GM19035 (cell line): ENCODE measurements at regions not wholly inside any gene's neighbourhood (a gene's known extent, or its start where the extent isn't known, plus 50 kb on each side); places are given as distances from the start of the nearest gene placed in this dataset.

Experiments
- ATAC-seq: cut with Tn5 transposase; IDR thresholded peaks from one replicate; pipeline ENCODE4 v1.9.1; 2021; ENCODE audit not compliant: unreplicated experiment

DNA sequence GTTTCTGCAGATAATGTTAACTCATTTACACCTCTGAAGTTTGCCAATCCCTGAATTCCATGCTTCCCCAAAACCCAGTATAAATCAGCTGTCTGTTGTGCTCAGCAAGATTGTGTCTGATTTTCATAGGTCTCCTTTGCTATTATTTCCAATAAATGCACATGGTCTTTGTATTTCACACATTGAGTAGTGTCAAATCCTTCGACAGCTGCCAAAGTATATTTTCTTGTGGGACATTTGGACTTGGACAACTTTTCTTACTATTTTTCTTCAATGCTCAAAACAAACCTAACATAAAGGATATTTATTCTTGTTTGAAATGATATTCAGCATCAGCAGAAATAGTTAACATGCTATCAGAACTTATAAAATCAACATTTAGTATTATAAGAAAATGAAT lies 406.1 kb upstream of the OR4E1 start:
- no peak for ATAC-seq

DNA sequence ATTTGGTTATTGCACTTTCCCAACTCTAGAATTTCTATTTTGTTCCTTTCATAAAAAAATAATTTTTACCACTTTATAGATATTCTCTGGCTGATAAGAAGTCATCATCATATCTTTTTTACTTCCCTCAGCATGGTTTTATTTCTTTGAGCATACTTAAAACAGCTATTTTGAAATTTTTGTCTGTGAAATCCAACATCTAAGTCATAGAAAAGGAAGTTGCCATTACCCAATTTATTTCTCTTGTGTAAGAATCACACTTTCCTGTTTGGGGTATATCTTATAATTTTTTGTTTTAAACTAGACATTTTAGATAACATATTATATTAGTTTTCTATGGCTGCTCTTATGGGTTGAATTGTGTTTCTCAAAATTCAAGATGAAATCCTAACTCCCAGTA lies 400.2 kb upstream of the OR4E1 start:
- ATAC-seq, result no peak

DNA sequence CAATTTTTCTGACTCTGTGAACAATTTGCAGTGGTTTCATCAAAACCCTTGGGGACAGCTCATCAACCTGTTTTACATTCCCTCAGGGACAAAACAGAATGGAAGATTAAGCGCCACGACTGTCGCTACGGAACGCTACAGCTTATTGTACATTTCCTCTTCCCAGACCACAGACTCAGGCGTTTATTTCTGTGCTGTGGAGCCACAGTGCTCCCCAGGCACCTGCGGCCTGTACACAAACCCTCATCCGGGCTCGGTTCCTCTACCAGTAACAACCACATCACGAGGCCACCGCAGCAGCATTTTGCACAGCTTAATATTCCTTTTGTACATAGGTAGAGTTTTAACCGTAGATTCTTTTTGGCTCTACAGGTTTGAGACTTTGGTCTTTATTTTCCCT lies 397.4 kb upstream of the OR4E1 start:
- peak; percentile 85 for ATAC-seq

DNA sequence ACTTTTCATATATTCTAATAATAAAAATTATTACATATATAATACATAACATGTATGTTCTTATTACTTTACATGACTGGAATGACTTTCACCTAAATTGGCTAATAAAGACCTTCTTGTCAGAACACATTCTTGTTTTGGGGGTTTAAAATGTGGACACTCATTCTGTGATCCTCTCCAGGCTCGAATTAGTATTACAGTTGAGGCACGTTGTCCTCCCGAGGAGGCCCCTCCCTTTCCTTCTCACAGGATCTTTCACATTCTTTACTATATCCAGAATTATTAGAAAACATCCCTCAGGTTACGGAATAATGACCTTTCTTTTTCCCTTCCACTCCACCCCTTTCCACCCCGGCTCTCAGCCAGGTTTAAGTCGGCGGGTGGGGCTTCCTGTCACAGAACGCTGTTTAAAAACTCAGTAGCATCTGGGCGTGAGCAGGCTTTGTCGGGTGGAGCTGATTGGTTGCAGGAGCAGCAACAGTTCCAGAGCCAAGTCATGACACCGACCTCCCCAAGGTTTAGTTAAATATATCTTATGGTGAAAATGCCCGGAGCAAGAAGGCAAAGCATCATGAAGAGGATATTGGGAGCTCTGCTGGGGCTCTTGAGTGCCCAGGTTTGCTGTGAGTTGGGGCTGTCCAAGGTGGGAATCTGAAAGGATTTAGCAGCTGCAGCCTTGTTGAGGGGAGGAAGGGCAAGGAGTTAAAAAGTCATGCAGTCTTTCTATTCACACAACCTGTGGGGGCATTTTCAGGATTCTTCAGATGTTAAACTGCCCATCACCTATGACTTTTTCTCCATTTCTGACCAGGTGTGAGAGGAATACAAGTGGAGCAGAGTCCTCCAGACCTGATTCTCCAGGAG lies 396.7 kb upstream of the OR4E1 start:
- peak; percentile 58 for ATAC-seq

DNA sequence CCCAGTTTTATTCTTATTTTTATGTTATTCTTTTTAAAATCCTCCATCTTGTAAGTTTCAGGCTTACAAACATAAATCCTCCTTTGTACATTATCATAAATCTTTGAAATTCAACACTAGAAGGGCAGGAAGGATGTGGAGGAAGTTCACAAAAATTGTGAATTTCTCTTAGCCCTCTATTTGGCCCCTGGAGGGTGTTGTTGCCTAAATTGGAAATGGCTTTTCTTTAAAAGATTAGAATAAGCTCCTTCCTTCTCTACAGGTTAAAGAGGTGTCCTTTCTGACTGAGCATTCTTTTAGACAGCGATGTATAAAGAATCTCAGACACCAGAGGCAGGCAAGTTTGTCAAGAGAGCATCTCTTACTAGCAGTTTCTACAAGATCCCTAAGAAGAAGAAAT lies 391.7 kb upstream of the OR4E1 start:
- ATAC-seq, result no peak

DNA sequence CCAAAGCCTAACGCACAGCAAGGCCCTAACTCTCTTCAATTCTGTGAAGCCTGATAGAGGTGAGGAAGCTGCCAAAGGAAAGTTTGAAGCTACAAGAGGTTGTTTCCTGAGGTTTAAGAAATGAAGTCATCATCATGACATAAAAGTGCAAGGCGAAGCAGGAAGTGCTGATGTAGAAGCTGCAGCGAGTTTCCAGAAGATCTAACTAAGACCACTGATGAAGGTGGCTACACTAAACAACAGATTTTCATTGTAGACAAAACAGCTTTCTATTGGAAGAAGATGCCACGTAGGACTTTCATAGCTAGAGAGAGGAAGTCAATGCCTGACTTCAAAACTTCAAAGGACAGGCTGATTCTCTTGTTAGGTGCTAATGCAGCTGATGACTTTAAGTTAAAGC lies 385.6 kb upstream of the OR4E1 start:
- no peak for ATAC-seq

DNA sequence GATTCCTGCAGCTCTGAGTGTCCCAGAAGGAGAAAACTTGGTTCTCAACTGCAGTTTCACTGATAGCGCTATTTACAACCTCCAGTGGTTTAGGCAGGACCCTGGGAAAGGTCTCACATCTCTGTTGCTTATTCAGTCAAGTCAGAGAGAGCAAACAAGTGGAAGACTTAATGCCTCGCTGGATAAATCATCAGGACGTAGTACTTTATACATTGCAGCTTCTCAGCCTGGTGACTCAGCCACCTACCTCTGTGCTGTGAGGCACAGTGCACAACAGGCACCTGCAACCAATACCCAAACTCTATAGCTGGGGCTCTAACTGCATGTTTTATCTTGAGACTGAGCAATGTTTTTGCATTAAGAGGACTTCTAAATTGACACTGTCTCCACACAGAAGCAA lies 379.2 kb upstream of the OR4E1 start:
- no peak for ATAC-seq

DNA sequence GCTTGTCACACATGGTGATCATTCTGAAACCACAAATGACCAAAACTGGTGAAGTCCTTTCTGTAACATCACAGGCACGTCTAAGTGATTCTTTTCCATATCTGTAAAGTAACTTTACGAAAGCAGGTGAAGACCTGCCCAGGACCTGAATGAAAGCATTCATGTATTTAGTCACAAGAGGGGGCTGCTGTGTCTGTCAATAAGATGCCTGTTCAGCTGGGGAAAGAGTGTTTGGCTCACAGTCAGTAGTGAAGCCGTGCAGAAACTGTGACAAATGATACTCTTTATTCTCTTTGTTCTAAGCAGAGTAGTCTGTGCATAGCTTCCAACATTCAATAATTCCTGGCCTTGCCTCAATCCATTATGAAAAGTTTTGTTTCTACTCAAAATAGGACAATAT lies 373.5 kb upstream of the OR4E1 start:
- peak; percentile 72 for ATAC-seq

DNA sequence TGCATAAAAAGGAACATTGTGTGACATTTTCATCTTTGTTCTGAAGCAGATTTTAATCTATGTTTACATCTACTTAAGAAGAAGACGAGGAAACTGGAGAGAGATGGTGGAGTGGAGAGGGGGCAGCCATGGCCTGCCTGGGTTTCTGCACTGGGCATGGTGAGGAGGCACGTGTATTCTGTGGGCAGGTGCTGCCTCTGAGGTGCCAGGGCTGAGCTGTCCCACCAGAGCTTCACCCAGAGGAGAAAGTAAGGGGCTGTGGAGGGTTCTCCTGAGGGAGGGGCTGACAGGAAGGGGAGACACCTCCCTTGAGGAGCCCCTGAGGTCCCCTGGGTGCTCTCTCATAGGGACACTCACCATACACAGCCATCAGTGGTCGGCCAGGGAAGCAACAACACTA lies 372.4 kb upstream of the OR4E1 start:
- no peak for ATAC-seq

DNA sequence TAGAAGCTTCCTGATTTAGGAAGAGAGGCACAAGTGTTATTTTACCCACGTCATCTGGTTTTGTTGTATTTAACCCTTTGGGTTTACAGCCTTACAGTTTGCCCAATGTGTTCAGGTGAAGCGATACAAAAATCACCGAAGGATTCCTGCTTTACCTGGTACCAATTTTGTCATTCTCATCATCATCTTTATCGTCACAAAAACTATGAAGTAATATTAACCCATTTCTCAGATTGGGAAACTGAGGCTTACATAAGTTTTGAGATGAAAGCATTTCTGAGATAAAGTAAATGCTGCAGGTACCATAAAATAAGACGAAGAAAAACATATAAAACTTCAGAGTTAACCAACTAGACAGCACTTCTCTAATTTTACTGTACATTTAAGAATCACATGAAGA lies 370.6 kb upstream of the OR4E1 start:
- no peak for ATAC-seq

DNA sequence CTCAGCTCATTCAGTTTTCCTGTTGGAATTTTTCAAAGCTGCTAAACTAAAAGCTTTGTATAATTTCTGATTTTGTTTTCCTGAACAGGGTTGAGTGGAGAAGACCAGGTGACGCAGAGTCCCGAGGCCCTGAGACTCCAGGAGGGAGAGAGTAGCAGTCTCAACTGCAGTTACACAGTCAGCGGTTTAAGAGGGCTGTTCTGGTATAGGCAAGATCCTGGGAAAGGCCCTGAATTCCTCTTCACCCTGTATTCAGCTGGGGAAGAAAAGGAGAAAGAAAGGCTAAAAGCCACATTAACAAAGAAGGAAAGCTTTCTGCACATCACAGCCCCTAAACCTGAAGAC lies 367.1 kb upstream of the OR4E1 start:
- ATAC-seq, result no peak

DNA sequence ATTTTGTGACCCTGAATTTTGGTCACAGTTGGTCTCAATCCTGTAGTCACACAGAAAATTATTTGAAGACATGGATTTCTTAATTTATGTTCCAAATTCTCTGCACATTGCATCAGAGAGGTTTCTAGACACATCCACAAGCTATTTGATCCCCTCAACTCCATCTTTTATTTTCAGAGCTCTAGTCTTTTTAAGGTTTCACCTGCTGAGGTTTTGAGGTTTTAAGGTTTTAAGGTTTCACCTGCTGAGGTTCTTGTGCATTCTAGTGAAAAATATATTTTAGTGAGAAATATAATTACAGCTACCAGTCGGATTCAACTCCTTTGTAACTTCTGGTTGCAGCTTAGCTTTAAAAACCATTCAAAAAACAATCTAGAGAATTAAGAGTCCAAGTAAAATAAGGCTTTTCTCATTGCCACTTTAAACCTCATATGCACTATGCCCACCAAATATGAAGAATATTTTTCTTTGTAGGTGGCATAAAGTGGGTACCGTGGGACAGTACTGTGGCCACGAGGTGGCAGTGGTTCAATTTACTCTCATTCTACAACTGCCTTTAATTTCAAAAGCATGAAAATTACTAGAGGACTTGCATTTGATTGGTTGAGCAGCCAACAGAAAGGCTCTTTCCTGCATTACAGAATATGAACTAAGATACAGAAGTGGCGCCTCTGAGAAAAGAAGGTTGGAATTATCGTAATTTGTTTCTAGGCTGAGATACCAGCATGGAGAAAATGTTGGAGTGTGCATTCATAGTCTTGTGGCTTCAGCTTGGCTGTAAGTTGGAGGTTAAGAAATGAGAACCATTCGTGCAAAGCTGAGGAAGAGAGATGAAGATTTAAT lies 366.5 kb upstream of the OR4E1 start:
- no peak for ATAC-seq

DNA sequence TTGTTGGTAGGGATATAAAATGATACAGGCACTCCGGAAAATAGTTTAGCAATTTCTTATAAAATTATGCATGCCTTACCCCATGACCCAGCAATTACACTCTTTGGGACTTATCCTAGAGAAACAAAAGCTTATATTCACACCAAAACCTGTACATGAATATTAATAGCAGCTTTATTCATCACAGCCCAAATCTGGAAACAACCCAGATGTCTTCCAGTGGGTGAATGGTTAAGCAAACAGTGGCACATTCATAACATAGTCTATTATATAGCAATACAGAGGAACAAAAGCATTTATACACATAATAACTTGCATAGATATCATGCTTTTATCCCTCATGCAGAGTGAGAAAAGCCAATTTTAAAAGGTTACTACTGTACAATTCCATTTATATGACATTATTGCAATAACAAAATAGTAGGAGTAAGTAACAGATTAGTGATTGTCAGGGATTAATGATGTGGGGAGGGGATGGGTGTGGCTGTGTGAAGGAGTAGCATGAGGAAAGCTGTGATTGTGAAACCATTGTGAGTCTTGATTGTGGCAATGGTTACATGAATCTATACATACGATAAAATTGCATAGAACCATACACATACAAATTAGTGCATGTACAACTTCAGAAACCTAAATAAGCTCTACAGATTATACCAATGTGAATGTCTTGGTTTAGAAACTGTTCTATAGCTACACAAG lies 363.1 kb upstream of the OR4E1 start:
- no peak for ATAC-seq

DNA sequence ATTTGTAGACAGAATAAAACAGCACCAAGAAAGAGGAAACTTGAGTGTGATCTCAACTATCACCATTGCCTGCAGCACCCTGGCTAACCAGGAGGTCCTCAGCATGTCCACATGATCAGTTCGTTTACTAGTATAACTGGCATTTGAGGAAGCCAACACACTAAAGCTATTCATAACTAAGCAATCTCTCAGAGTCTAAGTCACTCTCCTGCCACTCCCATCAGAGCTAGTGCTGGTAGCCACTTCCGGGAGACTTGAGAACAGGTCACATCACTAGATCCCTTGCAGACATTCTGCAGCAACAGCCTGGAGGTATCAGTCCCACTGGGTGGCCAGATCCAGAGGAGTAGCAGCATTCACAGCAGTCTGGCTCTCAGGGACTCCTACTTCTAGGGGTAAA lies 352.9 kb upstream of the OR4E1 start:
- ATAC-seq, result no peak

DNA sequence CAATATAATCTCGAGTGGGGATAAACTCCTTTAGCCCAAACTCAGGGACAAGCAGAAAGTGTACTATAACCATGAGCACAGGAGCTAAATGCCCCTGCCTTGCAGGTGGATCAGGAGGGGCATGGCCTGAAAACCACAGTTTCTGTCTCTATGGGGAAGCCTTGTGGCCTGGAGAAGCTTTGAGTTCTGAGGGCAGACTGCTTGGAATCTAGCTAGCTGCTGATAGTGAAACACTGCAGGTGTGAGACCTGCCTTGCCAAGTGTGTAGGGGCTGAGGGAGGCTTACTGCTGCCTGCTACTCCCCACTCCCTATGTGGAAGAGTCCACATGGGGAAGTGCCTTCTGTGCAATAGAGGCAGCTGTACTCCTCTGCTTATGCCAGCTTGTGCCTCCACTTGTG lies 352.3 kb upstream of the OR4E1 start:
- ATAC-seq, result no peak

DNA sequence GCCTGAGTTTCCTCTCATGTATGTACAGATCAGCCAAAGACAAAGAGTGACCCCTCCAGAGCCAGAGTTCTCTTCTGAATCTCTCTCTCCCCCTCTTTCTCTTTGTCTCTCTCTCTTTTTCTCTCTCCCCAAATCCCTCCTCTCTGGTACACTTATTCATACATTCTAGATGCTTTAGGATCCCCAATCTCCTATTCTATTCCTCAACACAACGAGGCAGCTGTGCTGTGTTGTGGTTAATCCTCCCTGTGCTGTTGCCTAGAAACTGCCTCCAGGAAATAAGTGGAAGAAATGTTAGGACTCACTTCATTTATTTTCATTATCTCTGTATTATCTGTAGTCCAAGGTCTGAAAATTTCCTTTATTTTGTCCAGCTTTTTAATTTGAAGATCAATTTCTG lies 350.5 kb upstream of the OR4E1 start:
- ATAC-seq, result no peak

DNA sequence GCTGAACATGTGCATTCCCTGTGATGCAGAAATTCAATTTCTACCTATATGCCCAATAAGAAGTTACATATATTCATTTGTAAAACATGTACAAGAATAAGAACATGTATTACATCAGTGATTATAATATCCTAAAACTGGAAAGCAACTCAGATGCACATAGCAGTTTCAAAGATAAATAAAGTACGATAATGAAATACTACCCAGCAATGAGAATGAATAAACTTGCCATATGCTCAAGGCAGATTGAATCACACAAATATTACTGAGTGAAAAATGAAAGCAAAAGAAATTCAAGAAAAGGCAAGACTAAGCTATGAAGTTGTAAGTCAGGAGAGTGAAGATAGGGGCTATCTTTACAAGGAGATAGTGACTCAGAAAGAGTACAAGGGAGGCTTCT lies 345.3 kb upstream of the OR4E1 start:
- no peak for ATAC-seq

DNA sequence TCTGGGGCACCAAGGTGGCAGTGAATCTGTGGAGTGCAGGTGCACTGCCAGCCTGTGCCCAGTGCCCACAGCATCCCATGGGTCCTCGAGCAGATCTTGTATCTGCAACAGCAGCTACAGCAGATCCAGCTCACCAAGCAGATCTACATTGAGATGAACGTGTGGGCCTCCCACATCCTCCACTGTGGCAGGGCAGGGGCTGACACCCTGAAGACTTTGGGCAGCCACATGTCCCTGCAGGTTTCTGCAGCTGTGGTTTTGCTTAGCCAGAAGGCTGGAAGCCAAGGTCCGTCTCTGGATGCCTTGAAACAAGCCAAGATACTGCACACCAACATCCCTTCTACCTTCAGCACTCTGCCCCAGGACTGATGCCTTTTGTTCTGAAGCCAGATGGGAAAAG lies 338.8 kb upstream of the OR4E1 start:
- ATAC-seq, result no peak

DNA sequence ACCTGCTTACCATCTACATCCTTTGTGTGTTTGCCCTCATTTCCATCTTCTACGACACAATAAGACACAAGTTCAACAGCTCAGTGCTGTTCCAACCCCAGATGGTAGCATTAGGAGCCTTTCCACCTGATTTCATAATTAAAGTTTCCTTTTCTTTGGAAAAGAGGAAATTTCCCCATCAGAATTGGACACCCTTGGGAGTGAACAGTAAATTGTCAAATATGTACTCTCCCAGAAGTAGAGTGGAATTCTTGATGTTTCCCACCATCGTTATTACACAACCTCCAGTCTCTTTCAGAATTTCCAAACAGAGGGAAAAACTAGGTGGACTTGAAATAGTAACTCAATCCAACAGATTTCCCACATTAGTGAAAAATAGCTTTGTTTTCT lies 337.6 kb upstream of the OR4E1 start:
- ATAC-seq, result no peak

DNA sequence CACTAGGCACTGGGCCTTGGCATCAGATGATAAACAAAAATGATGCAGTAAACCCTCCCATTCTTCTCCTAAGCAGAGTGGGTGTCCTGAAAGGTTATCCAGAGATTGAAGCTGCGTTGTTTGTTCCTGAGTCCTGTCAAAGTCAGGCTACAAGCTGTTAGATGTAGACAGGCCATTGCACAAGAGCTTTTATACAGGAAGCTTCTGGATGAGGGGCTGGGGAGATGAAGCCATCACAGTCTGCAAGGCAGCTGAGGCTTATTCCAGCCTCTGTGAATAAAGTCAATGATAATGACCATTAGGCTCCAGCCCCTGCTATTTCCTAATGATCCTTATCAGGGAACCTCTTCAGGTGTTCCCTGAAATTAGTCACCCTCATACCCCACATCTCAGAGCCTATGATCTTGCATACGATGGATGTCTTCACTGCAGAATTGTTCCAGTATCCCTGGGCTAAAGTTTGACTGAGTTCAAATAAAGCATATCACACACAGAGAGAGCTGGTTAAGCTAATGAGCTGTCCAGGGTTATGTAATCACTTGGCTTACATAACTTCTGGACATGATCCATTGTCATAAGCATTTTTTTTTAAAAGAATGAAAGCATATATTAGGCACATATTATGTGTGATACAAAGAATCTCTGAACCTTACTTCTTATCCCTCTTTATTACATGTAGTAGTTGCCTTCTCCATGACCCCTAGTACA lies 337.1 kb upstream of the OR4E1 start:
- no peak for ATAC-seq

DNA sequence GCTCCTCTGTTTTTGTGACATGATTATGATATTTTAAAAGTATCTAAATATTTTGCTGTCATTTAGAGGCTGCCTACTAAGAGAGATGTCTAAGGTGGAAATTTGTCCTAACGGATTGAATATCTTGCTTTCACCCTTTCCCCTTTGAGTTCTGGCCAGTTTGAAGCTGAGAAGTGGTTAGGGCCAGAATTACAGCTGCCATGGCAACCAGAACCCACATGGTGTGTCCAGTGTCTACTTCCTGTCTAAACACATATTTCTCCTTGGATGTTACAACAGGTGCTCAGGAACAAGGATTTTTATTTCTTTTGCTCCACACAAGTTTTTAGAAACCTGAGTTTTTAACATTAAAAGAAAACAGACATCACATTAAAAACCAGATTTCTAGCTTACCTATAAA lies 335.1 kb upstream of the OR4E1 start:
- no peak for ATAC-seq
